Bronchial epithelial cell (primary cell): ENCODE measurements at regions not wholly inside any gene's neighbourhood (a gene's known extent, or its start where the extent isn't known, plus 50 kb on each side); places are given as distances from the start of the nearest gene placed in this dataset.
A peak's percentile ranks its signal among the peaks of the same experiment; 100 is the strongest.
"Not testable (repeated sequence)": the region's sequence is repeated elsewhere in the genome, so short reads cannot be mapped to it uniquely, and the experiment has no call there.

Experiments
- DNase-seq: peaks from one replicate; pipeline ENCODE4 v3.0.0-alpha.2; 2010; ENCODE audit warnings: low read depth
- FAIRE-seq: peaks from 2 replicates; lab custom pipeline; 2011; peaks lifted over from hg19 to GRCh38; lab: Jason Lieb, UNC
- H3K27me3 ChIP-seq: 2 replicates; pipeline ENCODE4 v1.5.1; 2011; ENCODE audit warnings: low read length; ENCODE audit not compliant: control insufficient read depth, insufficient read depth
- H3K36me3 ChIP-seq: 2 replicates; pipeline ENCODE4 v1.5.1; 2011; ENCODE audit warnings: low read length; ENCODE audit not compliant: control insufficient read depth, insufficient read depth
- H3K4me3 ChIP-seq: 2 replicates; pipeline ENCODE4 v1.5.1; 2011; ENCODE audit warnings: mild to moderate bottlenecking, low read depth, low read length, control low read depth
- CTCF ChIP-seq: IDR thresholded peaks from 2 replicates; pipeline ENCODE4 v1.5.1; 2011; ENCODE audit warnings: mild to moderate bottlenecking, moderate library complexity, low read length, control low read depth, inconsistent platforms; ENCODE audit not compliant: insufficient read depth, severe bottlenecking

DNA sequence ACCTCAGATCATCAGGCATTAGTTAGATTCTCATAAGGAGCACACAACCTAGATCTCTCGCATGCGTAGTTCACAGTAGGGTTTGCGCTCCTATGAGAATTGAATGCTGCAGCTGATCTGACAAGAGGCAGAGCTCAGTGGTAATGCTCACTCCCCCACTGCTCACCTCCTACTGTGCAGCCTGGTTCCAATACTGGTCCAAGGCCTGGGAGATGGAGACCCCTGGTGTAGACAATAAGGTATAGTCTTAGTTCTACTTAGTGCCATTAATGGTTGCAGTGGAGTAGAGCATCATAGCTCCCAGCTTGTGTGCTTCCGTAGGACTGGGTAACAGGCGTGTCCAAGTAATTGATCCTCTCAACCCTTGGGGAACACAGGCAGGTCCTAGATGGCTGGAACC is 70.4 kb upstream of the ANKRD55 start:
- no peak for TF ChIP-seq CTCF
- H3K4me3 ChIP-seq, result no peak overlapping the region
- H3K36me3 ChIP-seq, result no peaks in the 10 kb centered on the region
- FAIRE-seq (no peak), DNase-seq (no peak)
- no peaks in the 10 kb centered on the region for H3K27me3 ChIP-seq

DNA sequence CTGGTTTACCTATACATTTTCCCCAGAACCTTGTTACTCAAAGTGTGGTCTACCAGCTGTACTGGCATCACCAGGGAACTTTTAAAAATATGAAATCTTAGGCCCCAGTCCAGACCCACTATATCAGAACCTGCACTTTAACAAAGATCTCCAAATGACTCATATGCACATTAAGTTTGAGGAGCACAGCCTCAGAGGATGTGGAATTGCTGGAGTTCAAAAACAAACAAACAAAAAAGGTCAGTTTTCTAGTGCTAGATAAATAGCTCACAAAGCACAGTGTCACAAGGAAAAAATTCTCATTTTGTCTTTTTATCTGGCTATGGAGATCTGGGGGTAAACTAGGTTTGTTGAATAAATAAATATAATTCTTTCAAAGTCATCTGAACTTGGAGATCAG is 68.9 kb upstream of the ANKRD55 start:
- no peak overlapping the region for H3K4me3 ChIP-seq
- no peak for TF ChIP-seq CTCF
- DNase-seq, result no peak
- H3K36me3 ChIP-seq, result no peaks in the 10 kb centered on the region
- H3K27me3 ChIP-seq, result no peaks in the 10 kb centered on the region
- FAIRE-seq, result no peak

DNA sequence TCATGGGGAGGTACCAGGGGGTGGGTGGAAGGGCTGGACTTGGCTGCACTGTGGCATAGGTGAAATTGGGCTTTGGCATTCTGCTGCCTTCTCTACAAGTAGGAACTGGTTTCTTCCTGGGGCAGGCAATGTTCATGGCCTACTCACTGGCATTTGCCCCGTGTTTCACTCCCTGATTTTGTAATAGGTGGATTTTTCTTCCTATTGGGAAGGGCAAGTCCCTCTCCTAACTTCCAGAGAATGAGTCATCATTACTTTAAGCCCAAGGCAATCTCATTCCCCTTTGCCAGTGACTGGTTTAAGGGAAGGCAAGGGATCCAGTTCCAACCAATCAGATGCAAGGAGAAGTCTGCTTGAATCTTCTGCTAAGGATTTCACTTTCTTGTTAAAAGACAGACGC is 67.9 kb upstream of the ANKRD55 start:
- Histone ChIP-seq H3K27me3 (no peaks in the 10 kb centered on the region), H3K4me3 (no peak overlapping the region), H3K36me3 (no peaks in the 10 kb centered on the region)
- no peak for TF ChIP-seq CTCF
- FAIRE-seq, result no peak
- DNase-seq, result peak; percentile 100

DNA sequence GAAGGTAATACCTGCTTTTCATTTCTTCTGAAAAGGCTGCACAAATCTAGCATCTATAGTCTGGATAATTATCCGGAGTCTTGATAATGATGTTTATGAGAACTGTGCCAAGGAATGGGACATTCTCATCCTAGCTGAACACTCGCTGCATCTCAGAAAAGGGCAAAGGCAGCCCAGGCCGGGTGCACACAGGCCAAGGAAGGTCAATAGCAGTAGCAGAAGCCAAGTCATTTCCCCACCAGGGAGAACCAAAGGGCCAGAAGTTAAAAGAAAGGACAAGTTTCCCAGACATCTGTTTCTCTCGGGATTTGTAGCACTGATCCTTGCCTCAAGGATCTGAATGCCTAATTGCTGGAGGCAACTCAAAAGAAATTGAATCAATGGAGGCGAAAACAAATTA is 66.1 kb upstream of the ANKRD55 start:
- H3K27me3 ChIP-seq, result no peaks in the 10 kb centered on the region
- FAIRE-seq, result no peak
- no peaks in the 10 kb centered on the region for H3K36me3 ChIP-seq
- no peak overlapping the region for H3K4me3 ChIP-seq
- no peak for TF ChIP-seq CTCF
- no peak for DNase-seq

- Histone ChIP-seq H3K4me3 (no peak overlapping the region), H3K36me3 (no peaks in the 10 kb centered on the region), H3K27me3 (no peaks in the 10 kb centered on the region)
- DNase-seq, result no peak
- TF ChIP-seq CTCF, result no peak
- FAIRE-seq, result no peak
These were observed 65.4 kb upstream of the ANKRD55 start for GRCh38 chr5:56298336-56299090.

DNA sequence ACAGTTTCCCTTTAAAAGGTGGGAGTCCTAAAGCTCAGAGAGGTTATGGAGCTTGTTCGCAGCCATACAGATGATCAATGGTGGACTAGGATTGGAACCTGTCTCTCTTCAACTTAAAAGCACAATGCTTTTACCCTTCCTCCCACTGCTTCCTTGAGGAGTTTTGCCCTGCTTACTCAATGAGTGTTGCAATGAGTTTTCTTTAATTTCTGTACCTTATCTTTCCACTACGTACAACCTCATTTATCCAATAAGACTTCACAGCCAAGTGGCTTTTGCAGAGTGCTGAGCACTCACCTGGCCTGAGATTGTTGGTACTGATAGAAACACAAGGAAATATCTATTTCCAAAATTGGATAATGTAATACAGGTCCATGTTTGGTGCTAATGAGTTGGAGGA is 64.7 kb upstream of the ANKRD55 start:
- FAIRE-seq (no peak), DNase-seq (no peak)
- no peak for TF ChIP-seq CTCF
- no peak overlapping the region for H3K4me3 ChIP-seq
- H3K36me3 ChIP-seq, result no peaks in the 10 kb centered on the region
- no peaks in the 10 kb centered on the region for H3K27me3 ChIP-seq

- not testable (repeated sequence) for FAIRE-seq, DNase-seq
These were observed 62.2 kb upstream of the ANKRD55 start for GRCh38 chr5:56295311-56295710.

More at GRCh38 chr5:56295311-56295710, 62.2 kb upstream of the ANKRD55 start:
- H3K36me3 ChIP-seq, H3K27me3 ChIP-seq, H3K4me3 ChIP-seq: not testable (repeated sequence)
